ENCODE measurements at regions not wholly inside any gene's neighbourhood (a gene's known extent, or its start where the extent isn't known, plus 50 kb on each side); places are given as distances from the start of the nearest gene placed in this dataset.

DNA sequence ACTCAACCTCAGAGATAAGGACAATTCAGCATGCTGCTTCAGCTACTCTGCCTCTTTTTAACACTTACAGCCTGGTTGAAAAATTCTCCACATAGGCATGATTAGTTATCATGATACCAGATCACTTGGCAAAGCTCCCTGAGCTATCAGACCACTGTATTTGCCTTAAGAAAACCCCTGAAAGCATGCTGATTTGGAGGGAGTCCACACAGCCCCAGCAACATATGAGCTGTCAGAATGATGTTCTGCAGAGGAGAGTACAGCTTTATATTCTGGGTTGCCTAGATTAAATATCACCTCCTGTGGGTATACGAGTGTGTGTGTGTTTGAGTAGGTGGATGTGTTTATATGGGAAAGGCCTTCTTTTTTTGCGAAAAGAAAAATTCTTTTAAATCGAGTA is 170.2 kb upstream of the CHRM2 start:
- no peak for DNase-seq (ENCODE audit: low spot score)
- in situ Hi-C loops (cut with MboI; ENCODE audit: low pct_unique_long_range_greater_than_20kb, low sequenced_read_pairs, unreplicated experiment) = no loop called here
- TF ChIP-seq, protein P1, sequence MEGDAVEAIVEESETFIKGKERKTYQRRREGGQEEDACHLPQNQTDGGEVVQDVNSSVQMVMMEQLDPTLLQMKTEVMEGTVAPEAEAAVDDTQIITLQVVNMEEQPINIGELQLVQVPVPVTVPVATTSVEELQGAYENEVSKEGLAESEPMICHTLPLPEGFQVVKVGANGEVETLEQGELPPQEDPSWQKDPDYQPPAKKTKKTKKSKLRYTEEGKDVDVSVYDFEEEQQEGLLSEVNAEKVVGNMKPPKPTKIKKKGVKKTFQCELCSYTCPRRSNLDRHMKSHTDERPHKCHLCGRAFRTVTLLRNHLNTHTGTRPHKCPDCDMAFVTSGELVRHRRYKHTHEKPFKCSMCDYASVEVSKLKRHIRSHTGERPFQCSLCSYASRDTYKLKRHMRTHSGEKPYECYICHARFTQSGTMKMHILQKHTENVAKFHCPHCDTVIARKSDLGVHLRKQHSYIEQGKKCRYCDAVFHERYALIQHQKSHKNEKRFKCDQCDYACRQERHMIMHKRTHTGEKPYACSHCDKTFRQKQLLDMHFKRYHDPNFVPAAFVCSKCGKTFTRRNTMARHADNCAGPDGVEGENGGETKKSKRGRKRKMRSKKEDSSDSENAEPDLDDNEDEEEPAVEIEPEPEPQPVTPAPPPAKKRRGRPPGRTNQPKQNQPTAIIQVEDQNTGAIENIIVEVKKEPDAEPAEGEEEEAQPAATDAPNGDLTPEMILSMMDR (IDR thresholded peaks at IDR 0.05; ENCODE audit: extremely low read depth, insufficient read depth, missing control alignments) = no peak

DNA sequence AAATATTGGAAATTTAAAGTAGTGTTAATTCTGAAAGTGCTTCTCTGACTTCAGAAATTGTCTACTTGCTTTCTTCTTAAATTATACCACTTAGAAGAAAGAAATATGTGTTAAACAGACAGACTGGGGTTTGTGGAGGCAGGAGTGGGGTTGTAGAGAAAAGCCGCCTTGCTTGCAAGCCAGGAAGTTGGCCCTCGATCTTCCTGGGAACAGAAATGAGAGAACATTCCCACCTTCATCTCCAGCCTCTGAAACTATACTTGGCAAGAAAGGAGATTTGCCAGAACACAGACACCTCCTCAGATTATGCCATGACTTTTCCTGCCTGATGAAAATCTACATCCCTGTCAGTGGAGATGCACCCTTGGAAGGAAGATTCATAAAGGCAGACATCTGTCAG is 171.2 kb upstream of the CHRM2 start:
- DNase-seq (ENCODE audit: low spot score) = no peak
- TF ChIP-seq, protein P1 (IDR thresholded peaks at IDR 0.05; ENCODE audit: extremely low read depth, insufficient read depth, missing control alignments) = no peak
- in situ Hi-C loops (cut with MboI; ENCODE audit: low pct_unique_long_range_greater_than_20kb, low sequenced_read_pairs, unreplicated experiment) = no loop called here

DNA sequence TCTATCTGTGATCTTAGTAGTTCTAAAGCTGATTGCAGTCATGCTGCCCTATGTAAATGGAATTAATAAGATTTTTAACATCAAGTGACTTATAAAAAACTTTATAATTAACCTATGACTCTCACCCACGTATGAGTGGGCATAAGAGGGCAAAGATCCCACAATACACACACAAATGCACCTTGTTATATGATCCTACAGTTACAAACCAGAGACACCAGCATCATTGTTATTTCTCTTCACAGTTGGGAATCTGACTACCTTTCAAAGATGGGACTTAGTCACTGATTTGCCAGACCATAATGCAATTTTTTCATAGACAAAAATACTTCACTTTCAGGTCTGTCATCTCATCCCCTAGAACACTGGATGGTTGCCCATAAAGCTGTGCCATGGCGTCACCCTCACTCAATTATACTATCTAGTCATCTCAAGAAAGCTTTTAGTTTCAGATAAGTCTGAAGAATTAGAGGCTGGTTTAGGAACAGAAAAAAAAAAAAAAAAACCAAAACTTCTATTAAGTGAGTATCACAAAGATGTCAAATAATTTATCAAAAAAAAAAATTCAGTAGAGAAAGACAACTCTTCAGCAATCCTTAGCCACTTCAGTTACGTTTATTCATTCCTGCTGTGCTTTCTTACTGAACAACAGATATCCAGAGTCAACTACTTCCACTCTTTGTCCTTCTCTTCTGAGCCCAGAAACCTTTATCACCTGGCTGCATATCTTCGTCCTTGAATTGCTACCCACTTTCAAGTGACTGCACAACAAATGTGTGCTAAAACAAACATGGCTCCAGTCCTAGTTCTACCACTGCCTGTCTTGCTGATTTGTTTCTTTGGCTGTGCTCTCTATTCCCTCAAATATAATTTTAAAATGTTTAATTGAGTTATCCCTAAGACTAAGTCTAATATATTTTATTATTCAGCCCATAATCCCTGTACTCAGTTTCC is 175.0 kb upstream of the CHRM2 start:
- no peak for DNase-seq (ENCODE audit: low spot score)
- TF ChIP-seq, protein P1 (IDR thresholded peaks at IDR 0.05; ENCODE audit: extremely low read depth, insufficient read depth, missing control alignments) = no peak
- in situ Hi-C loops (cut with MboI; ENCODE audit: low pct_unique_long_range_greater_than_20kb, low sequenced_read_pairs, unreplicated experiment) = no loop called here

DNA sequence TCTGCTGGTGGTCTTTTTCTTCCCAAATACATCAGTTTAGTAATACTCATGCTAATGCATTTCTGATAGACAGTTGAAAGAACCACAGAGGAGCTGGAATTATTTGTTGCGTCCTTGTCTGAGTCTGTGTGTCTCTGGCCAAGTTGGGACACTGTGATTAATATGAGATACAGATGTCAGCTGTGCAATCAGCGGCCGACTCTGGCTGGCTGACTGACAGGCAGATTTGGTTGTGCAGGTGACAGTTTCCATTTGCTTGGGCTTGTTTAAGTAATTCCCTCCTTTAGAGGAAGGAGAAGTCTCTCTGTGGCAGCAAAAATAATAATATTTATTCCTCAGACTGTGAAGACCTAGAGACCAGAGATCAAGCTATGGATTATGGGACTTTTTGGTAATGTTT is 176.2 kb upstream of the CHRM2 start:
- TF ChIP-seq, protein P1 (IDR thresholded peaks at IDR 0.05; ENCODE audit: extremely low read depth, insufficient read depth, missing control alignments) = no peak
- no peak for DNase-seq (ENCODE audit: low spot score)
- in situ Hi-C loops (cut with MboI; ENCODE audit: low pct_unique_long_range_greater_than_20kb, low sequenced_read_pairs, unreplicated experiment) = no loop called here

DNA sequence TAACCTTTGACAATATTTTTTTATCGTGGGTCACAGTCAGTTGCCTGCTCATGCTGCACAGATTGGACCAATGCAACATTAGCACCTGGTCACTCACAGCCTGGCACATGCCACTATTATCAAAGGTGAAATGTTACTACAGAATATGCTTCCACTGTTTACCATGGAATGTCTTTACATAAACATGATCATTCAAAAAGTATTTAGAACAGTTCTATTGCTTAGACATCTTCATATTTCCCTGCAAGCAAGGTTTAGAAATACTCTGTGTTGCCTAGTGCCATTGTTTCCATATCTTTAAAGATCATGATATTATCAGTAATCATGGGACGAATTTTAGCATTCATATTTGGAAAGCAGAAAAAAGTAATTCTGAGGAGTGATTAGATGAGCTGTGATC is 179.9 kb upstream of the CHRM2 start:
- in situ Hi-C loops (cut with MboI; ENCODE audit: low pct_unique_long_range_greater_than_20kb, low sequenced_read_pairs, unreplicated experiment) = no loop called here
- TF ChIP-seq, protein P1 (IDR thresholded peaks at IDR 0.05; ENCODE audit: extremely low read depth, insufficient read depth, missing control alignments) = no peak

DNA sequence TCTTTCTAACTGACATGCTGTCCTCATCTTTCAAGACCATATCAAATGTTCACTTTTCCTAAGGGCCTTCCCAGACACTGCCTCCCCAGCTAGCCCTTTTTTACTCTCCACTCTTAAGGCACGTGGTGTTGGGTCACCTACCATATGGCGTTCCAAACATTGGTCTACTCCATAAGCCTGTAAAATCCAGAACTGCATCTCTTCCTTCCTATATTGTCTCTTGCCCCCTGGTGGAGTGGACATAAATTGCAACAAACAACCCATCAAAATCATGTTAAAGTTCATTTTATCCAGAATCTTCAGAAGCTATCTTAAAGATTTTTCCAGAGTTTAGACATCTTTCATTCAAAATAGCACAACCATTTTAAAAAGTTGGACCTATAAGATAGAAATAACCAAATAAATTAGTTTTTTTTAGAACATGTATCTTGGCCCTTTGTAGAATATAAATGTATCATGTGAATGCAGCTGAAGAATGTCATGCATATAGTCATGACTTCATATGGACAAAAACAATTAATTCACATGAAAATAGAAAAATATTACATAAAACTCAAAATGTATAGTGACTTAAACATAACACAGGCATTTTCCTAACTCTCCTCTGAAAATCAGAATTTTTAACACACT is 180.6 kb upstream of the CHRM2 start:
- in situ Hi-C loops (cut with MboI; ENCODE audit: low pct_unique_long_range_greater_than_20kb, low sequenced_read_pairs, unreplicated experiment) = no loop called here
- TF ChIP-seq, protein P1 (IDR thresholded peaks at IDR 0.05; ENCODE audit: extremely low read depth, insufficient read depth, missing control alignments) = peak; percentile 55
- DNase-seq (ENCODE audit: low spot score) = peak; percentile 12

More for the DNA sequence above, 179.9 kb upstream of the CHRM2 start:
- DNase-seq (ENCODE audit: low spot score) = no peak

Data from GM13977 (cell line).